HG03196 (cell line): ENCODE measurements at regions not wholly inside any gene's neighbourhood (a gene's known extent, or its start where the extent isn't known, plus 50 kb on each side); places are given as distances from the start of the nearest gene placed in this dataset.
"Not testable (repeated sequence)": the region's sequence is repeated elsewhere in the genome, so short reads cannot be mapped to it uniquely, and the experiment has no call there.

Source experiments
- ATAC-seq: cut with Tn5 transposase; IDR thresholded peaks from one replicate; pipeline ENCODE4 v1.9.1; 2021; ENCODE audit not compliant: unreplicated experiment

- ATAC-seq, result no peak
These were observed 285.7 kb upstream of the POU5F2 start for GRCh38 chr5:94027145-94027544.

GRCh38 chr5:94025788-94026473 is 284.5 kb upstream of the POU5F2 start:
- no peak for ATAC-seq

GRCh38 chr5:94024620-94025019 is 283.2 kb upstream of the POU5F2 start:
- no peak for ATAC-seq

- ATAC-seq, result no peak
These were observed 282.7 kb upstream of the POU5F2 start for GRCh38 chr5:94024101-94024500.

- ATAC-seq, result no peak
These were observed 279.8 kb upstream of the POU5F2 start for GRCh38 chr5:94021246-94021645.

- no peak for ATAC-seq
These were observed 276.2 kb upstream of the POU5F2 start for GRCh38 chr5:94017579-94017978.

- ATAC-seq, result no peak
These were observed 269.4 kb upstream of the POU5F2 start for GRCh38 chr5:94010814-94011213.

- ATAC-seq, result no peak
These were observed 267.8 kb upstream of the POU5F2 start for GRCh38 chr5:94009161-94009560.

- no peak for ATAC-seq
These were observed 257.6 kb upstream of the POU5F2 start for GRCh38 chr5:93998951-93999455.

- no peak for ATAC-seq
These were observed 256.2 kb upstream of the POU5F2 start for GRCh38 chr5:93997562-93997961.

- ATAC-seq, result peak; percentile 71
These were observed 253.8 kb upstream of the POU5F2 start for GRCh38 chr5:93995126-93995621.

- no peak for ATAC-seq
These were observed 251.8 kb upstream of the POU5F2 start for GRCh38 chr5:93993161-93993560.

- no peak for ATAC-seq
These were observed 249.2 kb upstream of the POU5F2 start for GRCh38 chr5:93990504-93991070.

- ATAC-seq, result not testable (repeated sequence)
These were observed 244.7 kb upstream of the POU5F2 start for GRCh38 chr5:93985940-93986570.

GRCh38 chr5:93978222-93978621 is 236.8 kb upstream of the POU5F2 start:
- ATAC-seq, result no peak

- ATAC-seq, result no peak
These were observed 226.5 kb upstream of the POU5F2 start for GRCh38 chr5:93967923-93968322.

GRCh38 chr5:93964421-93964820 is 223.0 kb upstream of the POU5F2 start:
- no peak for ATAC-seq

- ATAC-seq, result no peak
These were observed 218.6 kb upstream of the POU5F2 start for GRCh38 chr5:93960042-93960441.

GRCh38 chr5:93956006-93956405 is 214.6 kb upstream of the POU5F2 start:
- no peak for ATAC-seq

- no peak for ATAC-seq
These were observed 213.1 kb upstream of the POU5F2 start for GRCh38 chr5:93954421-93955069.

GRCh38 chr5:93953442-93953841 is 212.0 kb upstream of the POU5F2 start:
- ATAC-seq, result no peak

GRCh38 chr5:93941897-93942296 is 200.5 kb upstream of the POU5F2 start:
- no peak for ATAC-seq
